ENCODE measurements at regions not wholly inside any gene's neighbourhood (a gene's known extent, or its start where the extent isn't known, plus 50 kb on each side); places are given as distances from the start of the nearest gene placed in this dataset.
A peak's percentile ranks its signal among the peaks of the same experiment; 100 is the strongest.

- Histone ChIP-seq H3K9me3 (ENCODE audit: control insufficient read depth in 4 of 4, low read length in 3 of 4) (no peaks in the 10 kb centered on the region), H3K27me3 (ENCODE audit: control insufficient read depth in 4 of 4, insufficient read depth in 4 of 4, low read length in 3 of 4) (no peaks in the 10 kb centered on the region), H3K9ac (ENCODE audit: low read depth in 1 of 2, low read length in 2 of 2) (no peak overlapping the region), H3K36me3 (ENCODE audit: control insufficient read depth in 4 of 4, insufficient read depth in 3 of 4, low read depth in 1 of 4, low read length in 3 of 4) (no peaks in the 10 kb centered on the region), H3K4me3 (ENCODE audit: low read depth in 1 of 3, low read length in 3 of 3) (no peak overlapping the region), H3K4me1 (ENCODE audit: control insufficient read depth in 4 of 4, insufficient read depth in 4 of 4, low read length in 3 of 4) (peaks cover 0 to 3% (median 1%) of the 10 kb centered on the region in 4 donors), H3K27ac (ENCODE audit: low read depth in 1 of 2, low read length in 2 of 2) (peak overlapping the region in 1 of 2 donors; percentile 66)
- DNase-seq (ENCODE audit: low spot score) = no peak
- 76% methylated on average over 9 of the region's 9 CpGs for WGBS
- TF ChIP-seq EGR1 (IDR thresholded peaks at IDR 0.05; ENCODE audit: low read depth in 2 of 2) (no peak), SP1 (IDR thresholded peaks at IDR 0.05) (no peak), REST (IDR thresholded peaks at IDR 0.05) (no peak), RXRA (IDR thresholded peaks at IDR 0.05) (no peak), NR2F2 (IDR thresholded peaks at IDR 0.05) (no peak), YY1 (IDR thresholded peaks at IDR 0.05) (no peak), ATF3 (IDR thresholded peaks at IDR 0.05) (no peak), FOXA2 (IDR thresholded peaks at IDR 0.05) (no peak), MAX (IDR thresholded peaks at IDR 0.05) (no peak), ZBTB33 (IDR thresholded peaks at IDR 0.05) (no peak), FOXA1 (IDR thresholded peaks at IDR 0.05) (no peak), RAD21 (IDR thresholded peaks at IDR 0.05) (no peak)
These were observed 51.9 kb upstream of the TBL1XR1 start for GRCh38 chr3:177249203-177249602.

- H3K4me1 ChIP-seq (ENCODE audit: control insufficient read depth in 4 of 4, insufficient read depth in 4 of 4, low read length in 3 of 4) = peaks cover 0 to 3% (median 1%) of the 10 kb centered on the region in 4 donors
- H3K36me3 ChIP-seq (ENCODE audit: control insufficient read depth in 4 of 4, insufficient read depth in 3 of 4, low read depth in 1 of 4, low read length in 3 of 4) = no peaks in the 10 kb centered on the region
- no peak overlapping the region for H3K9ac ChIP-seq (ENCODE audit: low read depth in 1 of 2, low read length in 2 of 2)
- no peaks in the 10 kb centered on the region for H3K27me3 ChIP-seq (ENCODE audit: control insufficient read depth in 4 of 4, insufficient read depth in 4 of 4, low read length in 3 of 4)
- DNase-seq (ENCODE audit: low spot score) = no peak
- no peaks in the 10 kb centered on the region for H3K9me3 ChIP-seq (ENCODE audit: control insufficient read depth in 4 of 4, low read length in 3 of 4)
- H3K27ac ChIP-seq (ENCODE audit: low read depth in 1 of 2, low read length in 2 of 2) = no peak overlapping the region
- no peak overlapping the region for H3K4me3 ChIP-seq (ENCODE audit: low read depth in 1 of 3, low read length in 3 of 3)
- no peak for TF ChIP-seq GABPA (IDR thresholded peaks at IDR 0.05 in 1 of 2, conservative IDR thresholded peaks at IDR 0.05 in 1 of 2)
- 95% methylated on average over 1 of the region's 1 CpG for WGBS
These were observed 52.9 kb upstream of the TBL1XR1 start for GRCh38 chr3:177250151-177250550.

GRCh38 chr3:177251755-177252154, 54.5 kb upstream of the TBL1XR1 start:
- Histone ChIP-seq H3K9ac (ENCODE audit: low read depth in 1 of 2, low read length in 2 of 2) (no peak overlapping the region), H3K4me3 (ENCODE audit: low read depth in 1 of 3, low read length in 3 of 3) (no peak overlapping the region), H3K36me3 (ENCODE audit: control insufficient read depth in 4 of 4, insufficient read depth in 3 of 4, low read depth in 1 of 4, low read length in 3 of 4) (no peaks in the 10 kb centered on the region), H3K27me3 (ENCODE audit: control insufficient read depth in 4 of 4, insufficient read depth in 4 of 4, low read length in 3 of 4) (no peaks in the 10 kb centered on the region), H3K9me3 (ENCODE audit: control insufficient read depth in 4 of 4, low read length in 3 of 4) (no peaks in the 10 kb centered on the region), H3K4me1 (ENCODE audit: control insufficient read depth in 4 of 4, insufficient read depth in 4 of 4, low read length in 3 of 4) (peaks cover 0 to 3% (median 1%) of the 10 kb centered on the region in 4 donors), H3K27ac (ENCODE audit: low read depth in 1 of 2, low read length in 2 of 2) (no peak overlapping the region)
- WGBS = 90% methylated on average over 4 of the region's 4 CpGs
- DNase-seq (ENCODE audit: low spot score) = no peak
- TF ChIP-seq YY1 (IDR thresholded peaks at IDR 0.05) = no peak
- no peak for TF ChIP-seq JUND (IDR thresholded peaks at IDR 0.05)
- no peak for TF ChIP-seq HNF4G (IDR thresholded peaks at IDR 0.05)
- TF ChIP-seq MAX (IDR thresholded peaks at IDR 0.05) = no peak
- no peak for TF ChIP-seq TAF1 (conservative IDR thresholded peaks at IDR 0.05)
- TF ChIP-seq RXRA (IDR thresholded peaks at IDR 0.05) = no peak
- TF ChIP-seq FOXA2 (IDR thresholded peaks at IDR 0.05) = no peak
